ENCODE measurements at regions not wholly inside any gene's neighbourhood (a gene's known extent, or its start where the extent isn't known, plus 50 kb on each side); places are given as distances from the start of the nearest gene placed in this dataset.

GRCh38 chr12:130031041-130031440 lies 127.2 kb upstream of the TMEM132D start:
- TF ChIP-seq CTCF (IDR thresholded peaks at IDR 0.05; ENCODE audit: low read depth, low read length), result no peak
- H3K4me3 ChIP-seq, result no peak overlapping the region
- H3K9me3 ChIP-seq (ENCODE audit: low read depth), result no peaks in the 10 kb centered on the region
- no peaks in the 10 kb centered on the region for H3K4me1 ChIP-seq (ENCODE audit: low read depth)
- H3K27ac ChIP-seq, result no peak overlapping the region
- no peaks in the 10 kb centered on the region for H3K36me3 ChIP-seq
- H3K27me3 ChIP-seq, result peaks cover 84% of the 10 kb centered on the region
- DNase-seq (ENCODE audit: low read depth in 1 of 2, low spot score in 1 of 2), result no peak

- no peak overlapping the region for H3K4me3 ChIP-seq
- no peak overlapping the region for H3K27ac ChIP-seq
- no peaks in the 10 kb centered on the region for H3K9me3 ChIP-seq (ENCODE audit: low read depth)
- H3K27me3 ChIP-seq, result peaks cover 88% of the 10 kb centered on the region
- no peaks in the 10 kb centered on the region for H3K36me3 ChIP-seq
- no peaks in the 10 kb centered on the region for H3K4me1 ChIP-seq (ENCODE audit: low read depth)
- peak; percentile 6 to 72 for DNase-seq (ENCODE audit: low read depth in 1 of 2, low spot score in 1 of 2)
- TF ChIP-seq CTCF (IDR thresholded peaks at IDR 0.05; ENCODE audit: low read depth, low read length), result peak; percentile 67
Observed at GRCh38 chr12:130031571-130032189, 127.9 kb upstream of the TMEM132D start.

GRCh38 chr12:130041983-130042812 lies 120.1 kb upstream of the FZD10 start:
- H3K27me3 ChIP-seq, result peaks cover 91% of the 10 kb centered on the region
- peak in 1 of 2 donors; percentile 78 for DNase-seq (ENCODE audit: low read depth in 1 of 2, low spot score in 1 of 2)
- no peaks in the 10 kb centered on the region for H3K9me3 ChIP-seq (ENCODE audit: low read depth)
- TF ChIP-seq CTCF (IDR thresholded peaks at IDR 0.05; ENCODE audit: low read depth, low read length), result no peak
- H3K4me3 ChIP-seq, result no peak overlapping the region
- no peak overlapping the region for H3K27ac ChIP-seq
- no peaks in the 10 kb centered on the region for H3K4me1 ChIP-seq (ENCODE audit: low read depth)
- no peaks in the 10 kb centered on the region for H3K36me3 ChIP-seq

GRCh38 chr12:130043685-130044406 lies 118.4 kb upstream of the FZD10 start:
- no peaks in the 10 kb centered on the region for H3K36me3 ChIP-seq
- no peak for DNase-seq (ENCODE audit: low read depth in 1 of 2, low spot score in 1 of 2)
- no peak overlapping the region for H3K4me3 ChIP-seq
- no peak overlapping the region for H3K27ac ChIP-seq
- H3K27me3 ChIP-seq, result peaks cover 96% of the 10 kb centered on the region
- no peak for TF ChIP-seq CTCF (IDR thresholded peaks at IDR 0.05; ENCODE audit: low read depth, low read length)
- no peaks in the 10 kb centered on the region for H3K9me3 ChIP-seq (ENCODE audit: low read depth)
- no peaks in the 10 kb centered on the region for H3K4me1 ChIP-seq (ENCODE audit: low read depth)

- peak in 1 of 2 donors; percentile 29 for DNase-seq (ENCODE audit: low read depth in 1 of 2, low spot score in 1 of 2)
- TF ChIP-seq CTCF (IDR thresholded peaks at IDR 0.05; ENCODE audit: low read depth, low read length), result no peak
- Histone ChIP-seq H3K4me1 (ENCODE audit: low read depth) (no peaks in the 10 kb centered on the region), H3K27ac (no peak overlapping the region), H3K36me3 (no peaks in the 10 kb centered on the region), H3K4me3 (no peak overlapping the region), H3K9me3 (ENCODE audit: low read depth) (no peaks in the 10 kb centered on the region), H3K27me3 (peaks cover 97% of the 10 kb centered on the region)
Observed at GRCh38 chr12:130044991-130045621, 117.2 kb upstream of the FZD10 start.

All from cardiac muscle cell (in vitro differentiated cells and primary cell).